Activated gamma-delta T cell treated with Interleukin-2 at 50 U/mL for 16 hours (primary cell): ENCODE measurements at regions not wholly inside any gene's neighbourhood (a gene's known extent, or its start where the extent isn't known, plus 50 kb on each side); places are given as distances from the start of the nearest gene placed in this dataset.

Experiments
- DNase-seq: peaks from one replicate; pipeline ENCODE4 v3.0.0-alpha.2; 2020

DNA sequence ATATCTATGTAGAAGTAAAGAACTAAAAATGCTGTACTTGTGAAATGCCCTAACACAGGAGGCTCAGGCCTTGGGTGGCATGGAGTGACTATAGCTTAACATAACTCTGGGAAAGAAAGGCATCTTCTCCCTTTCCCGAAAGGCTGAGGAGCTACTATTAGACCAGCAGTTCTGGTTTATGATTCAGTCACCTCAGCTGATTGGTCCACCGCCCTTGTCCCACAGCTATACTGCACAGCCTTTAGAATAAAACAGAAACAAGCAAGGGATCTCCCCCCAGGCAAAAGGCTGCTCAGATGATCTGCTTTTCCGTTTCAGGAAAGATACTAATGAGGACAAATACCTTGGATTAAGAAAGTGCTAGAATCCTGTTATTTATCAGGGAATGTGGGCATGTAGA, 171.3 kb downstream of the SNCA start:
- no peak for DNase-seq

DNA sequence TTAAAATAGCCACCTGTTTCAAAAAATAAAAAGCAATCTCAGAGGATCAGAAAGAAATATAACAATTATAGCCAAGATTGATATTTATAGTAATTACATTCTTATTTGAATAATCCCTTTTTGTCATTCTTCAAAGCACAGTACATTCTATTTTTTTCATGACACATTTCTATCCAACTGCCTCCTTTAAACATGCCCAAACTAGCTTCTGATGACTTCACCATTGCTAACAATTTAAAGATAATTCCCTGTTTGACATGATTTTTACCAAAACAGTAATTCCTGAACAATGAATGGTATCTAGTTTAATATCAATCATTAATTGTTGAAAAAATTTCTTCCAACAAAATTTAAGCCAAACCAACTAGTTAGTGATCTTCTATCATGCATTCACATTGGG, 172.4 kb downstream of the SNCA start:
- DNase-seq, result no peak

DNA sequence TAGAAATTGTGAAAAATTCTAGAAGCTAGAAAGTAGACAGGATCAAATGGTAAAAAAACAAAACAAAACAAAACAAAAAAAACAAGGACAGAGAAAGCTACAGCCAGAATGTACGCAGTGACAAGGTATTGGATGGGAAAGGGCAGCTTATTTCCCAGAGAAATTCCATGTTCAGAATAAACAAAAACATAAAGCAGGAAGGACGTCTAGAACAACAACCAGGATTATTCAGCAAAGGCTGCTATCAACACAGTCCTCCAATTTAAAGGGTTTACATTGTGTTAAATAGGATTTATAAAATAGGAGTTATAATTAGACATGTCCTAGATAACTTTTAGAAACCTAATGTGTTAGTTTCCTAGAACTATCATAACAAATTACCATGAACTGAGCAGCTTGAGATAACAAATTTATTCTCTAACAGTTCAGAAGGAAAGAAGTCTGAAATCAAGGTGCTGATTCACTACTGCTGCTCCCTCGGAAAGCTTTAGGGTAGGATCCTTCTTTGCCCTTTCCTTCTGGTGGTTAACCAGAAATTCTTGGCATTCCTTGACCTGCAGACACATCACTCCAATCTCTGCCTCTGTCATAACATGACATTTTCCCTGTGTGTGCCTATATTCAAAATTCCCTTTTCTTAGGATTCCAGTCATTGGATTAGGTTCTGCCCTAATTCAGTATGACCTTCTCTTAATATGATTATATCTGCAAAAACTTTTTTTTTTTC, 175.6 kb downstream of the SNCA start:
- DNase-seq, result no peak

DNA sequence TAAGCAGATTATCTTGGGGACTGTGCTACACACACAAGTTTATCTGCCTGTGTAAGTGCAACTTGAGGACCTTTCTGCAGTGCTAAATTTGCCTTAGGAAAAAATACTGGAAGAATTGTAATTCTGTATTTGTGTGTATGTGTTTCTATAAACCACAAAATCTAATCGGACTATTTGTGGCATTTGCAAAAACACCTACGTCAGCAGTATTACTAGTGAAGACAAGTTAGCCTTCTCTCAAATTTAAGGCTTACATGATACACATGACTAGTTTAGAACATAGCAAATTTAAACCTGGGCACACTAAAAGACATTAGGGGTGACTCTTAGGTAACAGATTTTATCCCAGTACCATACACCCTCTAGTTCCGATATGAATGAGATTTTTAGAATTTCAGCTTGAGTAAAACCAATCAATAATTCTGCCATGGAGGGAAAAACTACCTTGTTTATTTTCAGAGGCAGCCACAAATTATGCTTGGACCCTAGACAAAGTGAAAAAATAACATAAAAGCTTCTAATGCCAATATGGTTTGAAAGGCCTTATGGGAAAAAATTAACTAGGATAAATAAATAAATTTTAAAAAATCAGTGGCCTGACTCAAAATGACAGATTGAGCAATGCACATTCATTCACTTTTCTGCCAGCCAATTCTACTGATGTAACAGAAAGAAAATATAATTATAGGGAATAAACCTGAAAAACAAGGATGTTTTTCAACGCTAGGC, 176.4 kb downstream of the SNCA start:
- DNase-seq, result no peak

DNA sequence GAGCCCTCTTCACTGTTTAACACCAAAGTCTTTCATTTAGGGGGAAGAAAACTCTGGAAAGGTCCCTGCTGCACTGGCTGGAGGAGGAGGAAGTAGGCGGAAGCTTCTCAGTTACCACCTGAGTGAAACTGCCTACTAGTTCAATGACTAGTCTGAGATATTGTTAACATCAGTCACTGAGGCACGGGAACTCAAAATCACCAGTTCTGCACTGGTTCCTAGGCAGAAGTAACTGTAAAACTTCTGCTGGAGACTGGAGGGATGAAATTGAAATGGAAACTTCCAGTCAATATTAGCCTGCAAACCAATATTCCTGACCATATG, 178.3 kb downstream of the SNCA start:
- DNase-seq, result no peak

DNA sequence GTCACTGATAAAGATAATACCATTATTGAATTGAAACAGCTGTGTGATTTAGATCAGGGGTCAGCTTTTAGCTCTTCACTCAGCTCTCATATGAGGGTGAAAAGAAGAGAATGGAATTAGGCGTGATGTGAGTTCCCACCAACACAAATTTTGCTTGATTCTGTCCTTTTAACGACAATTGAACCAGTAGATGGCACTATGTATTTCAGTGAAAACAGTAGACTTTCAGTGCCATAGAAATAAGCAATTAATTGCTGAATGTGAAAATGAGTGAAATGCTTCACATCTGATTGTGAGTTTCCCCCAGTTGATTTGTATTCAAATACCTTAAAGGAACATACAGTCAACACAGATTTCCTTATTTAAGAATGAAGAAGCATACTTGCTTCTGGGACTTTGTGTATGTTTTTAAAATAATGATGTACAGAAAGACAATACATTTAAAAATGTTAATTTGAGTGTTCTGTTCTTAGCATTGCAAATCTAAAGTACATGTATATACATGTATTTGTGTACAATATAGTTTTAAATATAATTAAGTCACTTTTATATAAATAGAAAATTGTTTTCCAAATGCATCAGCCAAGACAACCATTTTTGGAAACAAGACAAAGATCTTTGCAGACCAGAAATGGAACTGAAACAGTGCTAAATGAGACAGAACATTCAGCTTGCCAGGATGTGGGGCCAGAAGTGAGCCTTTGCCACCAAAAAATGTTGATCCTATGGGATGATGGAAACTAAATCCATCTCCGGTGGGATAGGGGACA, 178.8 kb downstream of the SNCA start:
- no peak for DNase-seq

DNA sequence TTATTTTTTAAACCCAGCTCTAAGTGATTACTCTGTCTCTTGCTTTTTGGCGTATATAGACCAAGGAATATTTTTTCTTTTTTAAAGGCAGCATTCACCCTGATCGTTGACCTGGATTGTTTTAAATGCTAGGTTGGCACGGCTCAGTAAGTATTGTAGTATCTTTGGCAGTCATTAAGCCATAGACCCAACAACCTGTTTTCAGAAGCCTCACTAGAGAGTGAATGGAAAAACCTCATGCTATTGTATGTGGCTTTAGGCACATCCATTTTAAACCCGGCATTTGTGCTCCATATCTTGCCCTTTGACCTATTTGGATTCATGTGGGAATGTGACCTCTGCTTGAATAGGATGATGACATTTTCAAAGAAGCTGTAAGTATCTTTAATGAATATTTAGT, 183.9 kb downstream of the SNCA start:
- no peak for DNase-seq

DNA sequence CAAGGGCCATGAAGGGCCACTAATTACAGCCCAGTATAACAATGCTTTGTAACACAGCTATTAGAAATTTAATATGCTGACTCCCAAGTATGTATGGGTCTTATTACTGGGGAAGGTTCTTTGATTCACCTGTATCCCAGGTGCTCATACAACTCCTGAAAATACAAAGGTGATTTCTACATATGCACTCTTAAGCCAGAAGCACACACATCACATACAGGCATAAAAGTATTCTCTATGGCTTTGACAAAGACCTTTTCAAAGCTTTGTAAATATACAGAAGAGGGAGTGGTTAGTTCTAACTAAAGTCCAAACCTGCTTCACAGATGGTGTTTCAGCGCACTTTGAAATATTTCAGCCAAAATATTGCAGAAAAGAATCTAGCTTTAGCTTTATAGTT, 191.5 kb downstream of the SNCA start:
- DNase-seq, result no peak

DNA sequence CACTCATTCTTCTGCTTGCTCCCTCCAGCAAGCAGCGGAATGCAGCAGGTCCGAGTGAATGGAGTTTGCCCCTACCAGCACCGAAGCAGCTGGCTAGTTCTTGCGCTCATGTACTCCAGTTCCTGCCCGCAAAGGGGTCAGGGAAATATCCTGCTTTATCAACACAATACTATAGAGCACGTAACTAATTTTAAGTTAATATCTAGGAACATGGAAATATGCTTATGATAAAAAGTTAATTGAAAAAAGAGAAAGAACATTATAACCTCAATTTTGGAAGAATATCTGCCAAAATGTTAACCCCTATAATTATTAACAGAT, 195.6 kb downstream of the SNCA start:
- no peak for DNase-seq

DNA sequence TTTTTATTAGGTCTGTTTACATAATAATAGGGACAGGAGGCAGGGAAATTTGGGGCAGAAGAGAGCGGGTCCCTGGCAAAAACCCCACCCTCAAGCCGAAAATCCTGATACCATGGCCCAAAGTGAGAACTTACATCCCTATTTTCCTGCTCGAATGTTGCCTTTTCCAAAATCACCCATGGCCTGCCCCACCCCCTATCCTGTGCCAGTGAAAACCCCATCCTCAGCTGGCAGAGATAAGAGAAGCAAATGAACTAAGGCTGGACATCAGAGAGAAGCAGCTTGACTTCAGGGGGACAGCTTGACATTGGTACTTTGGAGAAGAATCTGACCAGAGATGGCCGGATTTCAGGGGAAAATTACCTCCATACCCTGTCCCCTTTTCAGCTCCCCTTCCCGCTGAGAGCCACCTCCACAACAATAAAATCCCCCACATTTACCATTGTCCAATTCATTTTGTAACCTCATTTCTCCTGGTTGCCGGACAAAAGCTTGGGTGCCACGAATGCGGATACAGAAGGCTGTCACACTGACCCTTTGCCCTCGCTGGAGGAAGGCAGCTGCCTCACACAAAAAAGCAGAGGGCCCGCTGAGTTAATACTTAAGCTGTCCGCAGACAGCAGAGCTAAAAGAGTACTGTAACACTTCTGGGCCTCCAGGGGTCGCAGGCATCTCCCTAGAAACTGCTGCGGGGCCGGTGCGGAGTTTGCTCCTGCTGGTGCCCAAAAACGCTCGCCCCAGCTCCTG, 196.2 kb downstream of the SNCA start:
- no peak for DNase-seq

DNA sequence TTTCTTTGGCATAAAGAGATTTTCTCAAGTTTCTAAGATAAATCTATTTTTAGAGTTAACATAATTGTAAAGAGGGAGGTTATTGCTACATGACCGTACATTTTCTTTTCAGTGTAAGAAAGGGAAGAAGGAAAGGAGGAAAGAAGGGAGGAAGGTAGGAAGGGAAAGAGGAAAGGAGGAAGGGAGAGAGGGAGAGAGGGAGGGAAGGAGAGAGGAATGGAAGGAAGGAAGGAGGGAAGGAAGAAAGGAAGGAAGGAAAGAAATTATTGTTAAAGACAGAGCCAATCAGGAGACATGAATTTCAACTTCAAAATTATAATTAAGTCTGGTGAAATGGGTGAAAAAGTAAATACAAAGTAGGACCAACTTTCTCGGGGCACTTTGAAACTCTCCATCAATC, 197.6 kb downstream of the SNCA start:
- DNase-seq, result no peak

DNA sequence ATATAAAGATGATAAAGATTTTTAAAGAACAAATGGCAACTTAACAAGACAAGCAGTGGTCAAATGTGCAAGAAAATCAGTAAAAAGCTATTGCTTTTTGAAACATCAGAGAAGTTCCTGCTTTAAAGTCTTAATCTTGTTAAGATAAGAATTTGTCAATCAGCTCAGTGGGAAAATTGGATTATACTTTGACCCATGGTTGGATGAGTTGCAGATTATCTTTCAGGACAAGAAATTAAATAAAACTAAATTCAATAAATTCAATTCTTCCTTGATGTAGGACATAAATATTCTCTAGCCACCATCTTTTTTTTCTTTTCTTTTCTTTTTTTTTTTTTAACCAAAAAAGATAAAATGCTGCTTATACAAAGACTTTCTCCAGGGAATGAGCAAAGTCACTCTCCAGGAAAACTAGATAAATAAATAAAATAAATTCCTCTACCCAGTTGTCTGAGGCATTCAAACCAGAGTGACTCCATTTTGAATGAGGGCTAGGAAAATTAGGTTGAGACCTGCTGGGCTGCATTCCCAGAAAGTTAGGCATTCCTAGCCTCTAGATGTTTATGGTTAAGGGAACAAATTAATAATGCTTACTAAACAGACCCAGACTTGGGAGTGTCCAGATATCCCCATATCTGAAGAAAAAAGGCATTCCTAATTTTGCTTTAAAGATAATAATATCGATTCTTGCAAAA, 211.2 kb downstream of the SNCA start:
- no peak for DNase-seq

DNA sequence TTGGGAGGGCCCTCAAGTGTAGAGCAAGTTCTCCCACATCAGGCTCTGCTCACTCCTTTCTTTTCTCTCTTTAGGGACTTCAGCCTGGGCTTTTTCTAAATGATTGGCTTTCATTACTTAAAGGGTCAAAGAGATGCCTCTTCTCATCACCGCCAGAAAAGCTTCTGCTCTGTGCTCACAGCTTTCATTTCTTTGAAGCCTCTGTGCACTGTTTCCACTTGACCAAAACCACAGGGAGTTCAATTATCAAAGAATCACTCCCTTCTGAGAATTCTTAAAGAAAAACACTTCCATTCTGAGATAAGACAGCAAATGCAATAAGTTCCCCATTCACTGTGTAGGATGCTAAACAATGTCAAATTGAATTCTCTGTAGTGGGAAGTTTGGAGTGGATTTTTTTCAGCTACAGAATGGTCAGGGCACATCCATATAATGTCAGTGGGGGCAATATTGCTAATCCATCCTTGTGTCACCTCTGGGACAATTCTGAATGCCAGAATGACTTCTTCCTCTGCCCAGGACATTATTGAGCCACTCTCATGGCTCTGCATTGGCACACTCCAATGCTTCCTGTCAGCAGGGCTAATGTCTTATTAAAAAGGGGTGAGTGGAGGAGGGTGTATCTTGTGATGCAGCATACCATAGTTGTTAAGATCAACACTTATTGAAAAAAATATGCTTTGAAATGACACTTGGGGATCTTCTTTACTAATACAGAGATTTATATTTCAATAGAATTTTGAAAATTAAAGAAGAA, 217.6 kb downstream of the SNCA start:
- no peak for DNase-seq

DNA sequence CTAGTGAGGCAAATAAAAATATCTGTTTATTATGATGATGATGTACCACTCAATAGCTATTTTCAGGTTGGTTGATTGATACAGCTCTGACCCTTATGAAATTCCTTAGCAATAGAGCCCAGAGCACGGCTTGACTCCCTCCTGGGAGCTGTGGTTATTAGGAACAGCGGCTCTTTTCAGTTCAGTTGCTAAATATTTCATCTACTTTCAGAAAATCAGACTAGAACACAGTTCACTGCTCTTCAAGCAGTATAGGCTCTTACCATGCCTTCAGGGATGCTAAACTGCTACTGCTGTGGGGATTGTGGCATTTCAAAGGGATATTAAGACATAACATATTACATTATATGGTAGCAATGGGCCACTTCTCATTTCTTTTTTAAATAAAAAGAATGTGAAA, 218.8 kb downstream of the SNCA start:
- no peak for DNase-seq

DNA sequence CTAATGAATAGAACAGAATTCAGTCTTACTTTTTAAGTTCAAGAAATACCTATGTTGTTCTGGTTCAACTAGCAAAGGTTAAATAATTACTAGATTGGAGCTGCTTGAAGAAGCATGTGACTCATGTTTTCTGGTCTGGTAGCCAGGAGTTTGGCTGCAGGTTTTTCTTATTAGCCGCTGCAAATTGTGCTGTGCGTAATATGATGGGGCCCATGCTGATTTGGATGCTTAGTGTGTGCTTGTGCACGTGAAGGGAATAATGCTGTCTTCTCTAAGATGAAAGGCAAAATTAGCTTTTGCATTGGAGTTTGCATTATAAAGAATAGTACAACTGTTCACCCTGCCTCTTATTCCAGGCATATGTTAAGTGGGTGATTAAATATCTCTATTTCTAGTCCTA, 219.6 kb downstream of the SNCA start:
- no peak for DNase-seq

DNA sequence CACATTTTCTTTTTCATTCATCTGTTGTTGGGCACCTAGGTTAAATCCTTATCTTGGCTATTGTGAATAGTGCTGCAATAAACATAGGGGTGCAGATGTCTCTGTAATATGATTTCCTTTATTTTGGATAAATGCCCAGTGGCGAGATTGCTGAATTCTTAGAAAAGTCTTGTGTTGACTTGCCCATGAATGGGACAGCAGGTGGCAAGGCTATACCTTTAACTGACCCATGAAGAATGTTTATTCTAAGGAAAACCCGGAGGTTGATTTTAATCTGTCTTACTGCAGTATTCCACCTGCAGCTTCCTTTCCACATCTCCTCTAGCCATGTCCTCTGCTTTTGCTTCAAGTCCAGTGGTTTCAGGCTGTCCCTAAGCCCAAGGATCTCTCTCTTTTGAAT, 220.6 kb downstream of the SNCA start:
- DNase-seq, result no peak

DNA sequence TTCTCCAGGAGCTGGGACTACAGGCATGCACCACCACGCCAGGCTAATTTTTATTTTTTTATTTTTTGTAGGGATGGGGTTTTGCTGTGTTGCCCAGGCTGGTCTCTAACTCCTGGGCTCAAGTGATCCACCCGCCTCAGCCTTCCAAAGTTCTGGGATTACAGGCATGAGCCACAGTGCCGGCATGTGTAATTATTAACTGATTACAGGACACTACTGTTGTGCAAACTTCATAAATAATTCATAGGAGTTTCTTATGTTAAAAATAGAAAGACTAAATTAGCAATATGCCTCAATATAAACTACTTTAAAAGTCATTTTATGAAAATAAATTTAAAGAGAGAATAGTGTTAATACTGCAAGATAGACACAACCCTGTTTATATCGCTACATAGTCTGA, 221.9 kb downstream of the SNCA start:
- no peak for DNase-seq

DNA sequence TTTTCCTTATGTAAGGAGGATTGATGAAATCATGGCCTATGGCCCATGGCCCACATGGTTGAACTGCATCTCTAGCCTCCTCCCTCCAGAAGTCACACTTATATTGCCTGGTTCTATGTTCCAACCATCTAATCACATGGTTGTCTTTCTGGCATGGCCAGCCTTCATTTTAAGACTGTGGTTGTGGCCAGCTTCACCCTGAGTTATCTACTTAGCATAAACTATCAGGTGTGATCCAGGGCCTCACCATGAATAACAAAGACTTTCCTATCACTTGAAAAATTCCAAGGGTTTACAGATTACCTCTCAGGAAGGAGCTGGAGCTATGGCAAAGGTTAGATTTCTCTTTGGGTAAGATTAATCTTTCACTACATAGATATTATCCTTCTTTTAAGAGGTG, 222.8 kb downstream of the SNCA start:
- no peak for DNase-seq

DNA sequence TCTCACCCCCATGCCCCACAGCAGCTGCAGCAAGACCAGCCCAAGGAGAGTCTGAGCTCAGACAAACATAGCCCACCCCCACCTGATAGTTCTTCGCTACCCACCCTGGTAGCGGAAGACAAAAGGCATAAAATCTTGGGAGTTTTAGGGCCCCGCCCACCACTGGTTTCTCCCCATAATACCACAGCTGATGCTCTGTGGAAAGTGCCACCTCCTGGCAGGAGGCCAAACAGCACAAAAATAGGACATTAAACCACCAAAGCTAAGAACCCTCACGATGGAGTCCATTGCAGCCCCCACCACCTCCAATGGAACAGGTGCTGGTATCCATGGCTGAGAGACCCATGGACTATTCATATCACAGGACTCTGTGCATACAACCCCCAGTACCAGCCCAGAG, 226.7 kb downstream of the SNCA start:
- DNase-seq, result no peak

DNA sequence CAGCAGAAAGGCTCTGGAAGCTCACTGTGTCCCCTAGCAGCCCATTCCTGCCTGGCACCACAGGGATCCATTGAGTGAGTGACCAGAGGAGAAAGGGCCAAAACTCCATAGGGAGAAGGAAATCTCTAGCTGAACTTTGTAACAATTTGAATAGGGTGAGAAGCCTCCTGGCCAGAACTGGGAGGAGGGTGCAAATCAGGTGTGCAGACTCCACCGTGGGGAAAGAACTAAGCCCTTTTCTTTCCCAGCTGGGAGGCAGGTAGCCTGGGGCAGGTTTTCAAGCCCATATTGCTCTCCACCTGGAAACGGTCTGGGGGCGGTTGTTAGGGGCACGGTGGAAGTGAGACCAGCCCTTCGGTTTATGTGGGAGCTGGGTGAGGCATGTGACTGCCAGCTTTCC, 227.2 kb downstream of the SNCA start:
- no peak for DNase-seq

DNA sequence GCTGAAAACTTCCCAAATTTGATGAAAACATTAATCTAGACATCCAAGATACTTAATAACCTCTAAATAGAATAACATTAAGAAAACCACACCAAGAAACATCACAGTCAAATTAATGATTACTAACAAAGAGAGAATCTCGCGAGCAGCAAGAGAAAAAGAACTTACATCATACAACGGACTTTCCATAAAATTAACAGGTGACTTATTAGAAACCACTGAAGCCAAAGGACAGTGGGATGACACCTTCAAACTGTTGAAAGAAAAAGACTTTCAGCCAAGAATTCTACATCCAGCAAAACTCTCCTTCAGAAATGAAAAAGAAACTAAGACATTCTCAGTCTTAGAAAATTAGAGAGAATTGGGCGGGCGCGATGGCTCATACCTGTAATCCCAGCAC, 232.0 kb downstream of the SNCA start:
- DNase-seq, result no peak

DNA sequence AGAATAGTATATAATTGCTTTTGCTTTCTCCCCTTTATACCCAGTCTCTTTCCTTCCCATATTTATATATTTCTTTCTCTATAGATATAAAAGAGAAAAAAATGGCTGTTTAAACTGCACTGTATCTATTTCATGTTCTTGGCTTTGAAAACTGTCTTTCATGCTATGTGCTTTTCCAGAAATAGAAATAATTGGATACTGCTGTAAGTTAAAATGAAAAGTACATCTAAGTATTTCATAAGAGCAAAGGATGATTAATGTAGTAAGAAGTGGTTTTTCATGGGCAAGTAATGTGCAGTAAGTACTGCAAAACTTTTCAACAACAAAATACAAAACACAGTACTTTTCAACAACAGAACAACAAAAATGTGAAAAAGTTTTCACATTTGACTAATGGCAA, 237.9 kb downstream of the SNCA start:
- DNase-seq, result no peak
